ENCODE measurements at regions not wholly inside any gene's neighbourhood (a gene's known extent, or its start where the extent isn't known, plus 50 kb on each side); places are given as distances from the start of the nearest gene placed in this dataset.

GRCh38 chr5:157963761-157964160 lies 104.8 kb upstream of the CLINT1 start (continued):
- TF ChIP-seq ZBTB10 (CRISPR knock-in tag; IDR thresholded peaks at IDR 0.05; ENCODE audit: borderline replicate concordance) (no peak), TBX2 (CRISPR knock-in tag; IDR thresholded peaks at IDR 0.05; ENCODE audit: borderline replicate concordance) (no peak), ZMAT3 (CRISPR knock-in tag; conservative IDR thresholded peaks at IDR 0.05) (no peak), FOXM1 (CRISPR knock-in tag; IDR thresholded peaks at IDR 0.05) (no peak)

DNA sequence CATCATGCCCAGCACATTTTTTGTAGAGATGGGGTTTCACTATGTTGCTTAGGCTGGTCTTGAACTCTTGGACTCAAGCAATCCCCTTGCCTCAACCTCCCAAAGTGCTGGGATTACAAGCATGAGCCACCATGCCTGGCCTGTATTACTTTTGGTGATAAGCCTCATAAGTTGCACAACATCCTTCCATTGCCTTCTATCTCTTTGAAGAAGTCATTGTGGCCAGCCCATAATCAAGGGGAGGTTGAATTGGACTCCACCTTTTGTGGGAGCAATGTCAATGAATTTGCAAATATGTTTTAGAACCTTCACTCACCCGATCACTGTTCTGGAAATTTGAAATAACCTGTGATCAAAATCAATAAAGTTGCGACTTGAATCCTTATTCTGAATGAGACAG lies 104.3 kb upstream of the CLINT1 start:
- 48% methylated on average over 2 of the region's 2 CpGs for WGBS (ENCODE audit: low lambda C conversion rate)
- ChIA-PET CTCF (ENCODE audit: low intra/inter-chr PET ratio, low total read pairs) (no interaction called here), POLR2A (no interaction called here)
- Histone ChIP-seq H3K36me3 (replicated peaks in 1 of 2; ENCODE audit: control insufficient read depth in 1 of 2, insufficient read depth in 2 of 2, low read length in 2 of 2) (no peaks in the 10 kb centered on the region), H3K4me2 (ENCODE audit: low read depth, low read length) (no peak overlapping the region), H4K20me1 (ENCODE audit: insufficient read depth, low read length) (no peaks in the 10 kb centered on the region), H3K4me1 (ENCODE audit: insufficient read depth, low read length) (no peaks in the 10 kb centered on the region), H2AFZ (ENCODE audit: low read length) (no peak overlapping the region), H3K27ac (ENCODE audit: extremely low read length, insufficient read depth, low read length) (no peak overlapping the region), H3K9me3 (ENCODE audit: low read length) (no peaks in the 10 kb centered on the region), H3K4me3 (replicated peaks in 1 of 3; ENCODE audit: insufficient read depth in 1 of 3, low read depth in 2 of 3, low read length in 3 of 3) (no peak overlapping the region), H3K79me2 (ENCODE audit: insufficient read depth, low read length) (no peaks in the 10 kb centered on the region), H3K9ac (ENCODE audit: insufficient read depth, low read depth, low read length) (no peak overlapping the region), H3K27me3 (ENCODE audit: control insufficient read depth in 1 of 2, insufficient read depth in 2 of 2, low read length in 2 of 2) (peaks cover 0 to 7% of the 10 kb centered on the region in 2 experiments; a peak in 2 of 5 replicates)
- intact Hi-C loops (cut with micrococcal nuclease; ENCODE audit: unreplicated experiment) = no loop called here
- ATAC-seq (no peak), FAIRE-seq (no peak), DNase-seq (ENCODE audit: low spot score) (no peak)
- BruUV-seq (replicated peaks) = no TSS peak
- TF ChIP-seq ZNF776 (CRISPR knock-in tag; IDR thresholded peaks at IDR 0.05) (no peak), ARHGAP35 (CRISPR knock-in tag; IDR thresholded peaks at IDR 0.05; ENCODE audit: borderline replicate concordance) (no peak), RELA (CRISPR knock-in tag; IDR thresholded peaks at IDR 0.05) (no peak), ZEB1 (IDR thresholded peaks at IDR 0.05; ENCODE audit: insufficient replicate concordance, low read depth) (no peak), EP300 (IDR thresholded peaks at IDR 0.05; ENCODE audit: low read depth in 2 of 2, low read length in 2 of 2) (no peak), EP300 (CRISPR knock-in tag; IDR thresholded peaks at IDR 0.05; ENCODE audit: borderline replicate concordance) (no peak), SMAD3 (CRISPR knock-in tag; IDR thresholded peaks at IDR 0.05) (no peak), ZNF574 (CRISPR knock-in tag; IDR thresholded peaks at IDR 0.05) (no peak), AHDC1 (CRISPR knock-in tag; IDR thresholded peaks at IDR 0.05; ENCODE audit: borderline replicate concordance) (no peak)
- in situ Hi-C loops (cut with HindIII; ENCODE audit: extremely low pct_ligation_motif_present, low pct_unique_long_range_greater_than_20kb) = no loop called here
